Stimulated activated CD4-positive, alpha-beta T cell treated with anti-CD3 and anti-CD28 coated beads, Interleukin-12 subunit alpha, Interleukin-12 subunit beta, amount 100 ng/mL, for 48 hours (primary cell): ENCODE measurements at regions not wholly inside any gene's neighbourhood (a gene's known extent, or its start where the extent isn't known, plus 50 kb on each side); places are given as distances from the start of the nearest gene placed in this dataset.
A peak's percentile ranks its signal among the peaks of the same experiment; 100 is the strongest.

Experiments used
- DNase-seq, 3 donors: peaks; one replicate each; pipeline ENCODE4 v3.0.0-alpha.2; 2020; ENCODE audit warnings: low read depth in 2 of 3, low spot score in 1 of 3

DNA sequence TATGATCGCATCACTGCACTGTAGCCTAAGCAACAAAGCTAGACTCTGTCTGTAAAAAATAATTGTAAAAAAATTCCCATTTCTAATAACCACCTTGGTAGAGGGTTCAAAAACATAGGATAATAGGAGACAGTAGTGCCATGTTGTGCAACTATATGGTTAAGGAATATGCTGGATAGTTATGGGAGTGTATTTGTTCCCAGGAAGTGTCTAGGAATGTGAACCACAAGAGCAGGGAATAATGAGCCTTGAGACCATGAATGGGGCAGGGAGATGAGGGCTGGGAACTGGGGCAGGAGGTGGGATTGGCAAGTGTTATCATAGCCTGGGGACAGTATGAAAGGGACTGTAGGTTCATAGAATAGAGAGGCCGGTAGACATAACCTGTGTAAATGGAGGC is 50.4 kb downstream of the RUSC2 start:
- DNase-seq, result no peak

DNA sequence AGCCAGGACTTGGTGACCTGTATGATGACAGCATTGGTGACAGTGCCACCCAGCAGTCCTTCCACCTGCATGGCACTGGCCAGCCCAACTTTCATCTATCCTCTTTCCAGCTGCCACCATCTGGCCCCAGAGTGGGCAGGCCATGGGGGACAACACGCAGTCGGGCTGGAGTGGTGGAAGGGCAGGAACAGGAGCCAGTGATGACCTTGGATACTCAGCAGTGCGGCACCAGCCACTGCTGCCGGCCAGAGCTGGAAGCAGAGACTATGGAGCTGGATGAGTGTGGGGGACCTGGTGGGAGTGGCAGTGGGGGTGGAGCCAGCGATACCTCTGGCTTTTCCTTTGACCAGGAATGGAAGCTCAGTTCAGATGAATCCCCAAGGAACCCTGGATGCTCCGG is 56.9 kb downstream of the RUSC2 start:
- no peak for DNase-seq

DNA sequence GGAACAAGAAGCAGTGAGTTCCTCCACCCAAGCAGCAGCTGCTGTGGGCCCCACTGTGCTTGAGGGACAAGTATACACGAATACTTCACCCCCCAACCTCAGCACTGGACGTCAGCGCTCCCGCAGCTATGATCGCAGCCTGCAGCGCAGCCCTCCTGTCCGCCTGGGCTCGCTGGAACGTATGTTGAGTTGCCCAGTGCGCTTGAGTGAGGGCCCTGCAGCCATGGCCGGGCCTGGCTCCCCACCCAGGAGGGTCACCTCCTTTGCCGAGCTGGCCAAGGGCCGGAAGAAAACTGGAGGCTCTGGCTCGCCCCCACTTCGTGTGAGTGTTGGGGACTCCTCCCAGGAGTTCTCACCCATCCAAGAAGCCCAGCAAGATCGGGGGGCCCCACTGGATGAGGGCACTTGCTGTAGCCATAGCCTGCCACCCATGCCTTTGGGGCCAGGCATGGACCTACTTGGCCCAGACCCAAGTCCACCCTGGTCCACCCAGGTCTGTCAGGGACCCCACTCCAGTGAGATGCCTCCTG is 57.1 kb upstream of the TESK1 start:
- DNase-seq, result no peak

DNA sequence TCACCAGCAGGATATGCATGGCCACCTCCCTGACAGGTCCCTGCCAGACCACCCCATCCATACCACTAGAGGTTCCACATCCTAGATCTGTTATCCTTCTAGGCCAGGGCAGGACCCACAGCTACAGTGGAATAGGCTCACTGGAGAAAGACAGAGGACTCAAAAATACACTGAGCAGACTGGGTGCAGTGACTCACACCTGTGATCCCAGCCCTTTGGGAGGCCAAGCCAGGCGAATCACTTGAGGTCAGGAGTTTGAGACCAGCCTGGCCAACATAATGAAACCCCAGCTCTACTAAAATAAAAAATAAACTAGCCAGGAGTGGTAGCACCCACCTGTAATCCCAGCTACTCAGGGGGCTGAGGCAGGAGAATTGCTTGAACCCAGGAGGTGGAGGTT is 56.5 kb upstream of the TESK1 start:
- no peak for DNase-seq

DNA sequence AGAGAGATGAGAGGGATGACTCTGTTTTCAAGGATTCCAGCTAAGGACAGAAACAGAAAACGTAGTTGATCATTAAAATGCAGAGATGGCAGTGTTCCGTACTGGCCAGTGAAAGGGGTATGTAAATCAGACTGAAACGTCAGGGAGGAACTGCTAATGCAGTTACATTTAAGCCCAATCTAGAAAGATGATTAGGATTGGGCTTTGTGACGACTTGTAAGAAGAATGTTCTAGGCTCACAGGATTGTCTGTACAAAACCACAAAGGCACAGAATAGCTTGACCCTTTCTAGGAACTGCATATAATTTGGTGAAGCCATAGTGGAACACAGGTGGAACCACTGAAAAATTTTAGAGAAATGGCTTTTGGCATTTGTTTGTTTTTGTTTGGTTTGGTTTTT is 55.6 kb upstream of the TESK1 start:
- no peak for DNase-seq

DNA sequence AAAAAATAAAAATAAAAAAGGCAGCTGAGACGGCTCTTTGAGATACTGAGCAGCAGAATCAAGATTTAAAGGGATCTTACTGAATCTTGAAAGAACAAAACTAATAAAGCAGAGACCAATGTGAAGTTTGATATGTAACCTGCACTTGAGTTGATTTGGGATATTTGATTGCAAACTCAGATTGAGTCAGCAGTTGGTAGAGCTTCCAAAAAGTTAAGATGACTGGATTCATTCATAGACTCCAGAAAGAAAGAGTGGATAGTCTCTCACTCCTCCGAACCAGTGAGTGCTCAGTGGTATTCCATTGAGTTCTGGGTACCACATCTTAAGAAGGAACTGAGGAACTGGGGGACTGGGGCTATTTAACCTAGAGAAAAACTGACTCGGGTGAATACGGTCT is 52.7 kb upstream of the TESK1 start:
- DNase-seq, result no peak

DNA sequence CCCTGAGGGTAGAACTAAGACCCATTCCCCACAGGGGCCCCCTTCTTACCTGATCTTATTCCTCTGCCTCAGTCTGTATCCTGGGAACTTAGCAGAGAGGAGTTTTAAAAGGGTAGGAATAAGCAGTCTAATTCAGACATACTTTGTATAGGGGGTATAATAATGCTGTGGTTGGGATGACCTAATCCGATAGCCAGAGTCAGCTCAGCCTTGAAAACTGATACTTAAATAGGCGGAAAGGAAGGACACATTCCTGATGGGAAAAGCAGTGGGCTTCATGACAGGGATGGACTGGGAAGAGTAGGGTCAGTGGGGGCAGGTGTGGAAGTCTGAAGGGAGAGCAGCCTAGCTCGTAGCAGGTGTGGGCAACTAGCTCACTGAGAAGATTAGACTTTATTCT is 52.2 kb upstream of the TESK1 start:
- no peak for DNase-seq

DNA sequence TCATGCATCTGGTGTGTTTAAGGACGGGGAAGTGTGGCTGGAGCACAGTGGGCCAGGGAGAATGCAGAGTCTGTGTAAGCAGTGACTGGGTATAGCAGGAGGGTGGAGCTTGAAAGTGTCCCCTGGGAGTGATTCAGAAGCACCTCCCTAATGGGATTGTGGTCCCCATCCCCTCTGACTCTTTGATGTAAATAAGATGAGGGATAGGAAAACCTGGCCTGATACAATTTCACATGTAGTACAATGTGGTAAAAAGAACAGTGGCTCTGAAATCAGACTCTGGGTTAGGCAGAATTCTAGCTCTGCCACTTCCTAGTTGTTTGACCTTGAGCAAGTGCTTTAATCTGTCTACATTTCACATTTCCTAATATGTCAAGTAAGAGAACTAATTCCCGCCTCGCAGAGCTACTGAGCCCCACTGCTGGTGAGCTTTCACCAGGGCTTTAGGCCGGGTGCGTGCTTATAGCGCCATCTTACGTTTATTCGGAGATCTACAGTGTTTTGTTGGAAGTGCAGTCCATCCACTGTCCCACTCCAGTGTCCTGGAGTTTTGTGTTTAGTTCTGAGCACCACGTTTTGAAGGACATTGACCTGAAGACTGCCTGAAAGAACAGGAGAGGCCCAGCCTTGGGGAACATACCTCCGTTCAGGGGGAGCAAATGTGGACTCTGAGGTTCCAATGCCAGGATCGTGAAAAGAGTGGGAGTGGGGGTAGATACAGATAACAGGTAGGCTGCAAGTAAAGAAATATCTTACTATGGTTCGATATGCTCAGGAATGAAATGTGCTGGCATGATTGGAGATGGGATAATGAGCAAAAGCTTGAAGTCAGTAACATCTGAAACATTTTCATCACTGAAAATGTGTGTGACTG is 51.2 kb upstream of the TESK1 start:
- DNase-seq, result peak in 2 of 3 donors; percentile 15 to 37

DNA sequence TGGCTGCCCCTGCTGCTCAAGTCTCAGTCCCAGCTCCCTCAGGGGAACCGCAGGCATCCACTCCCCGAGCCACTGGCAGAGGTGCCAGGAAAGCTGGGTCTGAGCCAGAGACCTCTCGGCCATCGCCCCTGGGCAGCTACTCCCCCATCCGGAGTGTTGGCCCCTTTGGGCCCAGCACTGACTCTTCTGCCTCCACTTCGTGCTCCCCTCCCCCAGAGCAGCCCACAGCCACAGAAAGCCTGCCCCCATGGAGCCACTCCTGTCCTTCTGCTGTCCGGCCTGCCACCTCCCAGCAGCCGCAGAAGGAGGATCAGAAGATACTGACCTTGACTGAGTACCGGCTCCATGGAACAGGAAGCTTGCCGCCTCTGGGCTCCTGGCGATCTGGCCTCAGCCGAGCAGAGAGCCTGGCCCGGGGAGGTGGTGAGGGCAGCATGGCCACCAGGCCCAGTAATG is 49.8 kb upstream of the TESK1 start:
- DNase-seq, result no peak
